Pulmonary artery endothelial cell (primary cell): ENCODE measurements at regions not wholly inside any gene's neighbourhood (a gene's known extent, or its start where the extent isn't known, plus 50 kb on each side); places are given as distances from the start of the nearest gene placed in this dataset.

ENCODE experiments used
- DNase-seq: peaks from one replicate; pipeline ENCODE4 v3.0.0-alpha.2; 2011; ENCODE audit warnings: low read depth, low spot score

DNA sequence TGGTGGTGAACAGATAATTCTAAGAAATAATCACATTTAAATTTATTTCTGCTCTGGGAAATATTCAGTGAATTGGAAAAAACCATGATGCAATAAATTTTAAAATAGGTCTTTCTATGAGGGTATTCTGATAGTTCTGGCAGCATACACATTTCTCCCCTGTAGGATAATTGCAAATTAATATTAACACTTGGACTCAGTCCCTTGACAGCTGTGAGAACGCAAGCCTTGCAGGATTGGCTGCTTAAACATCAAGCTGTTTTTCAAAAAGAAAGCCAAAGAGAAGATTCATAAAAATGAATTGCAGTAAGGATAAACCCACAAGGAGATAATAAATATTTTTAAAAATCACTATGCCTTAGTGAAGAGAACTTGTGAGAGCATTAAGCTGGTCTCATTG is 180.0 kb downstream of the MTRR start:
- DNase-seq = no peak

DNA sequence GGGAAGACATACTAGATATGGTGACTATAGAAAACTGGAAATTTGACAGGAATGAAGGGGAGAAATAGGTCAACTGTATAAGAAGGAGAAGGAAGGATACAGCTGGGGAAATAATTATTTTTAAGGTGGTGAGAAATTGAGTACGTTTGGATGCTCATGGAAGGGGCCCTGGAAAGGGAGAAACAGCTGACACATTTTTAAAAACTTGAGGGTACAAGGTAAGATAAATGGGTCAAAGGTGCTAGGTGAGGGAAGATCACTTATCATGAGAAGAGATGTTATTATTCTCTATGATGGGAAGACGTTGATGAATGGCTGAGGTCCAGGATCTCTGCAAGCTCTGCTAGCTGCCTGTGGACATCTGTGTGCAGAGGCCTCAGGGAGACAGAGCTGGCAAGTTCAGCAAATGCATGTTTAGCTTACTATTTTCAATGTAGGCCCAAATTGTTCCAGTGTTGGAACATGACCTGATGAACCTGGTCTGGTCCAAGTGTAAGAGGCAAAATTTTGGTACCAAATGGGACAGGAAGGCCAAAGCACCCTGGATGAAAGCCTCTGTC is 181.7 kb downstream of the MTRR start:
- DNase-seq = no peak

DNA sequence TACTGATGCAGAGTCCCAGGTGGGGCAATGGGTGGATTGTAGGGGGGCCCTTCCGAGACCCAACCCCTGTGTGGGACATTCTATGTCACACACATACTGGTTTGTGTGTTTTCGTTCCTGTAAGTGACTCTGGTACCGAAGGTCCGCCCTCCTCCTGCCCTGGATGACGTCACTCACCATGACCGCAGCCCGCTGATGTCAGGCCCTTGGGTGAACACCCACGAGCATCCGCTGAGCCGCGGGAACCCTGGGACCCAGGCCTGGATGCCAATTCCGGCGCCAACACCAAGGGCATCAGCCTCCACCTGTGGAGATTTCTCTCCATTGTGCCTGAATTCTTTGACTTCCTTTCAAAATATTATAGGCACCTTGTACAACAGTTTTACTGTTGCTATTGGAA is 184.3 kb downstream of the MTRR start:
- no peak for DNase-seq

DNA sequence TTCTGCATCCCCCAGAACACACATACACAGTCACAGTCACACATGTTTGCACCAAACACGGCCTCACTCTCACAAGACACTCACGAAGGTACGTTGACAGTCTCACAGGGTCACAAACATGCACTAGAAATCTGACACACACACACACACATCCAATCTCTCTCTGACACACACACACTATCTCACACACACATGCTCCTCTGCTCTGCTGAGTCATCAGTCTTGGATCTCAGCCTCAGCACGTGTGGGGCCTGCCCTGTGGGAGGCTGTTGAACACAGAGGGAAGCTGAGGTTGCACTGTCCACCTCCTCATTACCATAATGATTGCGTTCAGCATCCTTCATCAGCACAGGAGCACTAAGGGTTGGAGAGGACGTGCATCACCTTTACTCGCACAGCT is 188.8 kb downstream of the MTRR start:
- no peak for DNase-seq

DNA sequence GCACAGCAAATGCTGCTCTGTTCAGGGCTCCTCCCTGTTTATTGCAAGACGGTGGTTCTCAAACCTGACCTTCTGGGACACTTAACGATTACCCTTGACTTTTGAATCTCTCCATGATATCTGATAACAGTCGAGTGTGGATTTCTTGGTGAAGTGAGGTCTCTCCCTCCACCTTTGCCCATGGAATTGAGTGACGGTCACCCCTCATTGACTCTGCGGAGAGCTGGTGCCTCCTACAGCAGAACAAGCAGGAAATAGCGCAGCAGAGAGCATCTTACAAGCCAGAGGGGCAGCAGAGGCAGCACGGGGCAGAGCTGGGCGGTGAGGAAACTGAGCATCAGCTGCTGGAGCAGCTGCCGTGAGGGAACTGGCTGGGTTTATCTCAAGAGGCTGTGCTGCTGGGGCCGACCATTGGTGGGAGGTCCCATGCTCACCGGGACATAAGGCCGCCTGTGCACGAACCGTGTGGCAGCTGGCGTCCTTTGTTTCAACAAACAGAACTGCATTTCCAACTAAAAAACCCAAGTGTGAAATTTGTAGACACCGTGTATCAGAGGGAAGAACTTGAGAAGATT is 189.8 kb downstream of the MTRR start:
- DNase-seq = no peak

DNA sequence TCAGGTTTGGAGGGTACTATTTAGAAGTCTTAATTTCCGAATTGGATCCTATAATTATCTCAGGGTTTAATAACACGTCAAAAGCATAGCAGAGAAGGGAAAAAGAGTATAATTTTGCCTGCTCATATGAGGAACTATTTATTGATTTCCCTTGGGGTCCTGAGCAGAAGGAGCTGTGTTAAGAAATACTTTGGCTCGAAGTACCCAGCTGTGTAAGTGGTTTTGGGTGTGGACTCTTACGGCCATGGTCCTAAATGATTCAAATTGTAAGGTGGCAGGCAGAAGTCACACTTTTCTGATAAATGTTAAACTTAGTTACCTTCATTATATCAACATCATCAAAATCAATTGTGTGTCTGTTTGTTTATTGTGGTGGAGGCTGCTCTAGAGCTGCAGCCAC is 190.4 kb downstream of the MTRR start:
- no peak for DNase-seq

DNA sequence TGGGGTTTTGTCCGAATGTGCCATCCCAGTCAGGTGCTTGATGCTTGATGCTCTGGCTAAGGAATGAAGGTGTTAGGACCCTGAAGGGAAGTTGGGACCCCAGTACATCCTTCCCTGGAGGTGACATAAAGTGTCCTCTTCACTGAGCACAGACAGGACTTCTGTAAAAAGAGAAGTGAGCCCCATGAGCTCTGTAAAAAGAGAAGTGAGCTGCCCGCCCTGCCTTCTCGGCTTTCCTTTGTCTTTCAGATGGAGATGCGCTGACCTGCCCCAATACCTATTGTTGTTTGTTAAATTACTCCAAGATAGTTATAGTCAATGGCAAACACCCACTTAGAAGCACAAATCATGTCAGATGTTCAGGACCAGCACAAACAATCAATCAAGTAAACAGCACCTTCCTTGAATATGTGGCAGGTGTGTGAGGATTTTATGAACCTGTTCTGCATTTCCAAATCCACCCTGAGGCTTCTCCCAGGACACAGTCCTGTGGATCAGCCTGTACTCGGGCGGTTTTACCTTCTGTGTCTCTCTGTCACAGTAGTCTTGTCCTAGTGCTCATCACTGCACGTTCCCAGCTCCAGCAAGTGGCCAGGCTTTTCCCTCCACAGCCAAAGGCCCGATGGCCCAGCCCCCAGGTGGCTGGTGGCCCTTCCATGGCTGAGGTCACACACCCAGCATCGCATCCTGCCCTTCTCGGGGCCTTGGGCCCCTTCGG is 191.4 kb downstream of the MTRR start:
- DNase-seq = no peak

DNA sequence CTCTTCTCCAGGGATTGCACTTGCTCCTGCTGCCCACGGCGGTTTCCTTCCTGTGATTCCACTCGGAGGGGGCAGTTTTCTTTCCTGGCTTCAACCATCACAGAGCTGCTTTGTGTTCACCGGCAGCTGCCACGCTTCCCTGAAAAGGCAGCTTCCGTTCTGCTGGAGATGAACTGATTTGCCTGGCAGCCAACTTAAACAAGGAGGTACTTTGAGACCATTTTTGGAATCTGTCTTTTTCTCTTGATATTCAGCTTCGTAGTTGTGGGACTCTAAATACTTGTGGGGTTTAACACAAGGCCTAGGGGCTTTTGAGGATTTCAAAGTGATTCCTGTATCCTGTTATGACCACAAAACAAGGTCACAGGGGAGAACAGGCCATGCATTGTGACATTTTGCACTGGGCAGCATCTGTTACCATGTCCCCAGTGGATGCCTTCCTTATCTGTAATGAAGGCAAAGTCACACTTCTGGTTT is 192.0 kb downstream of the MTRR start:
- DNase-seq = no peak

DNA sequence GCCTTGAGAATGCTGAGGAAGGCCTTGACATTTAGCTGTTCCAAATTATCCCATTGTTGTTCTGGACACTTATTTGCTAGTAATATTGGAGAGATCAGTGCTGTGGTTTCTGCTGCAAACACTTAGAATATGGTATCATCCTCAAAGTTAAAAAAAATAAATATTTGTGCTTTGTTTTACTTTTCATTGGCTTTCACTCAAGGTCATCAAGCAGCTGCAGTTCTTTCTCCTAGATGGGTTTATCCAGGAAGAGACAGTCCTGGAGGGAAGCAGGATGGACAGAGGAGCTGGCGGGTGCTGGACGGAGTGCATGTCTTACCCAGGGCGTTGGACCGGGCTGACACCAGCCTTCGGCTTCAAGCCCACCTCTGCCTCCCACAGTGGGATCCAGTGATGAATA is 193.6 kb downstream of the MTRR start:
- no peak for DNase-seq

DNA sequence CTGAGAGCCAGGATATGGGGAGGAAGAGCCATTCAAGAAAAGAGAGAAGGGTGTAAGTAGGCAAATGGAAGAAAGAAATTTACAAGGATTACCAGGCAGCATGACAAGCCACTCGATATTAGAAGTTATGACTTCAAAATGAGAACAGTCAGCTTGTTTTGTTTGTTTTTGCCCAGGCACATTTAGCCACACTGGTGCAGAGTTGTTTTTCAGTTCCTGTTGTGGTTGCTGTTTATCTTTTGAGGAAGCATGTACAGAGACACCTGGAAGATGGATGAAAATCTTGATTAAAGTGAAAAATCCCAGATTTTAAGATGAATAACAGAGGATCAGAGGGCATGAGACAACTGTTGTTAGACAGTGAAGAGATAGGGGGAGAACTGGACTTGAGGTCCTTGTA is 199.1 kb downstream of the MTRR start:
- DNase-seq = no peak

DNA sequence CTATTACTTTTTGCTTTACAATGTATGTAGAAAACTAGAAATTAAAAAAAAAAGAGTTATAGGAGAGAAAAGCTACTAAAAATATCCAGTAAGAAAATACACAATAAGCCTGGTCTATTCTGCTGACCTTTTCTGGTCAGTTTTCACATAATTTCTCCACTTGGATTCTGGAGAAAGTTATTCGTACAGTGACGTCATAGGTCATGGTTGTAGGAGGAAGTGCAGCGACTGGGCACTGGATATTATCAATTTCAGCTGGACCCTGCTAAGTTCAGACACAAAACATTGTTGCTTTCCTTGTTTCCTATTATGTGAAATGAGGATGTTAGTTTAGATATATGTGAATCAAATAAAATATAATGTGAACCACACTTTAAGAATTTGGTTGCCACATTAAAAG is 201.2 kb downstream of the MTRR start:
- DNase-seq = no peak

DNA sequence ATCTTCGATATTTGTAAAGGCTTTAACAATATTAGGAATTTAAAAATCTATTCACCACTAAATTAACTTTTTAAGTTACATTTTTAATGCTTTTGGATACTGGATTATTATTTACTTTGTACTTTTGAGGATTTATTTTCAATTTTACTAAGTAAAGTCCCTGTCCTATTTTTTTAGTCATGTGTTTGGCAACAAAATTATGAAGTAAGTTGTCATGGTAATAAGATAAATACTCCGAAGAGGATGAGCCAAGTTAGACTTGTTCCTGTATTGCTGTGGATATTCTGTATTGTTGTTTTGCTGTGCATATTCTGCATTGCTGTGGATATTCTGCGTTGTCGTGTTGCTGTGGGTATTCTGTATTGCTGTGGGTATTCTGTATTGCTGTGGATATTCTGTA is 210.1 kb downstream of the MTRR start:
- no peak for DNase-seq

DNA sequence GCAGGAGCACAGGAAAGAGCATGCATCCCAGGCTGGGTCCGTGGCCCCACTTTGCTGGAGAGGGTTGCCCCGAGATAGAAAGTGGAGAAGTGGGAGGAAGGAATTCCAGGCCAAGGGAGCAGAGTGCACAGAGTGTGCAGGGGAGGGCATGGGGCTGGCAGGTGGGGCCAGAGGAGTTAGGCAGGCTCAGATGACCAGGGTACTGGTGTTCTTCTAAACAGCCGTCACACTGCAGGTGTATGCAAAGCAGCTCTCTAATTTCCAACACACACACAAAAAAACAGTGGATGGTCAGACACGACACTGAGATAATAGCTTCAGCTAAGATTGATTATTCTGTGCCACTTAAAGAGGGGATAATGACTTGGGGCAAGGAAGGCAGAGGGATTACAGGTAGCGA is 212.2 kb downstream of the MTRR start:
- no peak for DNase-seq

DNA sequence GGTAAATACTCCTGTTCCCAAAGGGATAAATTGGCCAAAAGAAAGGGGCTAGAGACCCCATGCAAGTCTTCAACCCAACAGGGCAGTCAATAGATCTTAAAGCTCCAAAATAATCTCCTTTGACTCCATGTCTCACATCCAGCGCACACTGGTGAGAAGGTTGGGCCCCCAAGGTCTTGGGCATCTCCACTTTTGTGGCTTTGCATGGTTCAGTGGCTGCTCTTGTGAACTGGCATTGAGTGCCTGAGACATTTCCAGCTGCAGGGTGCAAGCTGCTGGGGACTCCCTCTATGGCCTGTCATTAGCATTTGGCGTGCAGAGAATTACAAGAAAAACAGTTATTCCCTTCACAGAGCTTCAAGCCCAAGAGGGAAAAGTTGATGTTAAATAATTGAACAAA is 224.7 kb downstream of the MTRR start:
- no peak for DNase-seq

DNA sequence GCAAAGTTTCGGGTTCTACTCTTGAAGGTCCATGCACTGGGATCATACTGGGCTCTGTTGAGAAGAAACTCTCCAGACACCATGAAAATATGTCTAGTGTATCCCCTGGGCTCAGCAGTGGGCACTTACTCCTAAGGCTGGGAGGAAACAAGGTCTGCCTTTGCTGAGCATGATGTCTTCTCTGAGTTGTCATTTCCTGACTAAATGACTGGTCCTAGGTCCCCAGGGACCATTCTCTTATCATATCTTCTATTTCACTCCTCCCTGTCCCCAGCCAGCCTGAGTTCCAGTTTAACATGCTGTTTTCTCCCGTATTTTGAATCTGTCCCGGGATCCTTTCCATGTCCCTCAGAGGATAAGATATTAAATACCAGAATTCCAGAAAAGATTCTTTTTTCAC is 225.4 kb downstream of the MTRR start:
- DNase-seq = no peak

DNA sequence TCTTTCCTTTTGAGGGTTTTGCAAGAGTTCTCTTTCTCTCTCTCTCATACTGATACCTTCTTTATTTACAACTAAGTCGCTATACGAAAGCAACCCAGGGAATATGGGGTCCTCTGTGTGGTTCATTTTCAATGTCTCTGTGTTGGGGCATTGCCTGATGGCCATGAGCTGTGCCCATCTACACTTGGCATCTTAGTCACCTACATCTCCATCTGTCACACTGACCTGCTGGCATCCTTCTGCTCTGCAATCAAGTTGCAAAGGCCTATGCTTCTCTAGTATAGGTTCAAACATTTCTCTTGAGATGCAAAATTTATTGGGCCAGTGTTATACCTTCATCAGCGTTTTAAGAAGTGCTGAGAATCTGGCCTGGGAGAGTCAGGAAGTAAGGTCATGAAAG is 228.2 kb downstream of the MTRR start:
- no peak for DNase-seq

DNA sequence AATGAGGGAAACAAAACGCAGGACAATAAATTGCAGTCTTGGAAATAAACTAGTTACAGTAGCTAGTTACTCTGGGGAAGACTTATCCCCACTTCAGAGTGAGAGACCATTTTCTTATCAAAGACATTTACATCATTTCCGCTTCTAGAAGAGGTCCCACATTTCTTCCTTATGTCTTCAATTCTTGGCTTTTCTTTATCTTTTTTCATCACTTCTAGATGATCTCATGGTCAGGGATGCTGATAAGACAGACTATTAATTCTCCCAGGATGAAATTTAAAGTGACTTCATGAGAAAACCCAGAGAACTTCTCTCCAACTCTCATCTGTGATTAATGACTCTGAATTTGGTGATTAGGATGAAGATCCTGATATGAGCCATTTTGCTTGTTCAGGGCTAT is 229.1 kb downstream of the MTRR start:
- no peak for DNase-seq

DNA sequence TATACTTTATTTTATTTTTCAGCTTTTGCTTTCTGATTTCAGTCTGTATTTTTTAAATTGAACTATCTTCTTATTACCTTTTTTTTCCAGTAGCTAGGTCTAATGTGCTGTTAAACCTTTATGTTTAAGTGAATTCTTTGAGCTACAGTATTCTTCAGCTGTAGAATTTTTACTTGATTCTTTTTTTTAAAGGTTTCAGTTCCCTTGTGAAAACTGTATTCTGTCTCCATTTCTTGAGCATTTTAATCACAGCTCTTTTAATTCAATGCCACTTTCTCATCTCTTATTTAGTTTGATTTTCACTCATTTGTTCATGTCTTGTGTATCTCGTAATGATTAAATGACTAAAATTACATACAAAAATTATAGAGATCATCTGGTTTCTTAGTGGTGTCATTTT is 233.8 kb downstream of the MTRR start:
- DNase-seq = no peak

DNA sequence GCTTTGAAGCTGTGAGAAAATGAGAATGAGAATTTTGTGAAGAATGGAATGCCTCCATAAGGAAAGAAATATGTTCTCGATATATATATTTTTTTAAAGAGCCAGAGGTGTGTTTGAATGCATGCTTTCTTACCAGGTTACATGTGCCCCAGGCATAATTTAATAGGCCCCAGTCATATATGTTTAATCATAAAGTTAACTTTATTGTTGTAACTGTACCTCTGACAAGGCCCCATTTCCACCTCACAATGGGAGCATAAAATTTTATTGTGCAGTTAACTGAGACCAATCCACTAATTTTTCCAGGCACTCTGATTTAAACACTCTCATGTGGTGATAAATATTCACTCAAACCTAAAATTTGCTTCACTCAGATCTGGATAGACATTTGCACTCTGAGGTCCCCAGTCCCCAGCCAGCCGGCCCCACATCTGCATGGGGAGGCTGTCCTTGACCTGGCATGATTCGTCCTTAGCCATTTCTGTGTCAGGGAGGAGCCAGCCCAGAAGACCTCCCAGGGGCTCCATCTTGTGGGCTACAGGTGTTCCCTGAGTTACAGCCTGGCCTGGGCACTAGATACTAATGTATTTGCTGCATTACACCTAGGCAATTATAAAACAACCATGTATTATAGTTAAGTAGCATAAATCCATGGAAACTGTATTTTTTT is 245.8 kb downstream of the MTRR start:
- no peak for DNase-seq

DNA sequence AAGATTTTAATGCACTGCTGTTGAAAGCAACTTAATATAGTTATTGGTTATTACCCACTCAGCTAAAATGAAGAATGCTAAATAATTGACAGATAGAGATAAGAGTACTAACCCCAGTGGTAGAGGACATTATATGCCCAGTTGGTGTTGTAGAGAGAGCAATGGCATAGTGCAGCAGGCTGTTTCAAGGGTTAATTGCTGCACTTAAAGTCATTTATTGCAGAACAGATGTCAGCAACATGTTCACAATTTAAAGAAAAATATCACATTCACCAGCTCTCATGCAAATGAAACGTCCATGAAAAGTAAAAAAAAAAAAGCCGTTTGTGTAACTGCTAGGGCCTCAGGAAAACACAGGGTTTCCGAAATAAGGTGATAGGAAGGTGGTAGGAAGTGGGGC is 254.6 kb downstream of the MTRR start:
- no peak for DNase-seq

DNA sequence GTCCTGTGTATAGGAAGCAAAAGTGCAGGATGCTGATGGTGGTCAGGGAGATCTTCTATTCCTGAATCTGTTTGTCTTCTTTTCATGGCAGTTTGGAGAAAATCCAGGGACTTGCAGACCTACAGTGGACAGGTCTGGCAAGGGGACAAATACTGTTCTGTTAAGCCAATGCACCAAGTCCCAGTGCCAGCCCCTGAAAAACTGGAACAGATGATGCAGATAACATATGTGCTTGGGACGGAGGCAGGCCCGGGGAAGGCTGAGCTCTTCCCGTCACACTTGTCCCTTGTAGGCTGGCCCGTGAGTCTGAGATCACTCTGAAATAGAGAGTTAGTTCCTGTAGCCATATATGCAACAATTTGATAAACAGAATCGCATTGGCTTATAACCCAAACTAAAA is 265.7 kb downstream of the MTRR start:
- DNase-seq = no peak

DNA sequence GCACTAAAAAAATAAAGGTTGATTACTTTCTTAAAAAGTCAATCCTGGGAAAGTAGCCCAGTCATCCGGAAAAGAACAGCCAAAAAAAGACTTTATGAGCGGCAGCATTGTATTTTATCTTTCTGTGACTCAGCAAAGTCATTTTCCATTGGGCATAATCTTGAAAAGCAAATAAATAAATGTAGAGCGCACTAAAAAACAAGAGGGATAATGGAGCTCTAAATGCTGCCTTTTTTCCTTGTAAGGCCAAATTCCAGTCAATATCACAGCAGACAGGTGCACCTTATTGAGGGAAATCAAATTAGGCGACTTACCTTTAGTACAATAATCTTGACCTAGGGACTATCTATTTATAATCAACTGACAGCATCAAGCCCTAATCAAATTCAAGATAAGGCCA is 266.8 kb downstream of the MTRR start:
- DNase-seq = no peak

DNA sequence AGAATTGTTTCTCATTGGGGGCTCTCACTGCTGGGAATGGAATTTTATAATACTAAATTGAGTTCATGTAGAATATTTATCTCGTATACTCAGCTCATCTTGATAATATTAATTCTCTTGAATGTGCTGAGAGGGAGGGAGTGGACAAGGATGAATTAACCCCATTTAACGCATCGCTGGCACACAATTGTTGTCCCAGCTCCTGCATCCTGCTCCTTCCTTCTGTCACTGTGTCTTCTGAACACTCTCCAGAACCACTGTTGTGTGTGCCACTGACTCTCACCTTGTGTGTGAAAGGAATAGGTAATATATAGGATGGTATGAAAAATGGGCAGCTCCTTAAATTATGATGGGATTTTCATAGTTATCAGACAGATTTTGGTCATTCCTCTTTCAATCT is 267.3 kb downstream of the MTRR start:
- no peak for DNase-seq
